GM18498 (cell line): ENCODE measurements at regions not wholly inside any gene's neighbourhood (a gene's known extent, or its start where the extent isn't known, plus 50 kb on each side); places are given as distances from the start of the nearest gene placed in this dataset.
"Not testable (repeated sequence)": the region's sequence is repeated elsewhere in the genome, so short reads cannot be mapped to it uniquely, and the experiment has no call there.

Experiments
- ATAC-seq: cut with Tn5 transposase; IDR thresholded peaks from one replicate; pipeline ENCODE4 v1.9.1; 2021; ENCODE audit warnings: mild to moderate bottlenecking, moderate library complexity; ENCODE audit not compliant: unreplicated experiment

GRCh38 chr6:153442096-153442495 lies 311.0 kb upstream of the RGS17 start:
- ATAC-seq = no peak

- ATAC-seq = no peak
Observed at GRCh38 chr6:153437193-153437592, 306.1 kb upstream of the RGS17 start.

GRCh38 chr6:153436351-153436750 lies 305.3 kb upstream of the RGS17 start:
- no peak for ATAC-seq

- no peak for ATAC-seq
Observed at GRCh38 chr6:153435787-153436186, 304.7 kb upstream of the RGS17 start.

- no peak for ATAC-seq
Observed at GRCh38 chr6:153425536-153425935, 294.5 kb upstream of the RGS17 start.

- no peak for ATAC-seq
Observed at GRCh38 chr6:153424719-153425400, 293.8 kb upstream of the RGS17 start.

GRCh38 chr6:153412519-153412918 lies 281.4 kb upstream of the RGS17 start:
- ATAC-seq = no peak

- no peak for ATAC-seq
Observed at GRCh38 chr6:153411070-153411648, 280.1 kb upstream of the RGS17 start.

GRCh38 chr6:153405931-153406330 lies 274.8 kb upstream of the RGS17 start:
- ATAC-seq = no peak

- no peak for ATAC-seq
Observed at GRCh38 chr6:153401751-153402150, 270.7 kb upstream of the RGS17 start.

- ATAC-seq = no peak
Observed at GRCh38 chr6:153392156-153392555, 261.1 kb upstream of the RGS17 start.

- ATAC-seq = no peak
Observed at GRCh38 chr6:153373869-153374268, 242.8 kb upstream of the RGS17 start.

GRCh38 chr6:153368131-153368530 lies 237.0 kb upstream of the RGS17 start:
- no peak for ATAC-seq

- no peak for ATAC-seq
Observed at GRCh38 chr6:153367021-153367420, 235.9 kb upstream of the RGS17 start.

- ATAC-seq = no peak
Observed at GRCh38 chr6:153357391-153357790, 226.3 kb upstream of the RGS17 start.

GRCh38 chr6:153340568-153340967 lies 209.5 kb upstream of the RGS17 start:
- no peak for ATAC-seq

- no peak for ATAC-seq
Observed at GRCh38 chr6:153334121-153334520, 203.0 kb upstream of the RGS17 start.

GRCh38 chr6:153331221-153331620 lies 200.1 kb upstream of the RGS17 start:
- not testable (repeated sequence) for ATAC-seq

GRCh38 chr6:153328194-153328593 lies 197.1 kb upstream of the RGS17 start:
- no peak for ATAC-seq

GRCh38 chr6:153325661-153326060 lies 194.6 kb upstream of the RGS17 start:
- ATAC-seq = no peak

GRCh38 chr6:153312634-153313033 lies 181.6 kb upstream of the RGS17 start:
- ATAC-seq = peak; percentile 77

- ATAC-seq = no peak
Observed at GRCh38 chr6:153309651-153310050, 178.6 kb upstream of the RGS17 start.

GRCh38 chr6:153302133-153302532 lies 171.1 kb upstream of the RGS17 start:
- no peak for ATAC-seq
